Panc1 (cell line): ENCODE measurements at regions not wholly inside any gene's neighbourhood (a gene's known extent, or its start where the extent isn't known, plus 50 kb on each side); places are given as distances from the start of the nearest gene placed in this dataset.

ENCODE experiments used
- POLR2AphosphoS5 ChIP-seq: IDR thresholded peaks from 2 replicates; pipeline ENCODE4 v1.6.1; 2012; ENCODE audit warnings: mild to moderate bottlenecking, low read depth, low read length, moderate library complexity
- TCF7L2 ChIP-seq: IDR thresholded peaks from 2 replicates; pipeline ENCODE4 v1.6.1; 2011; ENCODE audit warnings: mild to moderate bottlenecking, low read depth, low read length, inconsistent platforms
- TF ChIP-seq, protein P1 (sequence below): fragments of 450-650 bp; IDR thresholded peaks from 2 replicates; pipeline ENCODE4 v1.5.1; 2017; ENCODE audit warnings: mild to moderate bottlenecking

DNA sequence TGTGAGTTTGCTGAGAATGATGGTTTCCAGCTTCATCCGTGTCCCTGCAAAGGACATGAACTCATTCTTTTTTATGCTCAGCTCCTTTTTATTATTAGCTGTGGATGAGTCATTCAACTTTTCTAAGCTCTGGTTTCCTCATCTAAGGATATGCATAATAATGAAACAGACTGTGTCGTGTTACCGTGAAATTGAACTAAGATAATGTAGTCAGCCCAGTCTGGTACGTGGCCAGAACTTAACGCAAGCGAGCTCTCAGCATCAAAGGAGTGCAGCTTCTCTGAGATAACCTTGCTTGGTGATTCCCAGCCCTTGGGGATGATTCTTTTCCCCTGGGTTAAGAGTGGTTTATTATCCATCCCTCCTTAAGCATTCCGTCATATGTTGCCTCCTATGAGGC lies 454.3 kb upstream of the EEF2KMT start:
- TF ChIP-seq TCF7L2 (no peak), POLR2AphosphoS5 (no peak)
- TF ChIP-seq, protein P1, sequence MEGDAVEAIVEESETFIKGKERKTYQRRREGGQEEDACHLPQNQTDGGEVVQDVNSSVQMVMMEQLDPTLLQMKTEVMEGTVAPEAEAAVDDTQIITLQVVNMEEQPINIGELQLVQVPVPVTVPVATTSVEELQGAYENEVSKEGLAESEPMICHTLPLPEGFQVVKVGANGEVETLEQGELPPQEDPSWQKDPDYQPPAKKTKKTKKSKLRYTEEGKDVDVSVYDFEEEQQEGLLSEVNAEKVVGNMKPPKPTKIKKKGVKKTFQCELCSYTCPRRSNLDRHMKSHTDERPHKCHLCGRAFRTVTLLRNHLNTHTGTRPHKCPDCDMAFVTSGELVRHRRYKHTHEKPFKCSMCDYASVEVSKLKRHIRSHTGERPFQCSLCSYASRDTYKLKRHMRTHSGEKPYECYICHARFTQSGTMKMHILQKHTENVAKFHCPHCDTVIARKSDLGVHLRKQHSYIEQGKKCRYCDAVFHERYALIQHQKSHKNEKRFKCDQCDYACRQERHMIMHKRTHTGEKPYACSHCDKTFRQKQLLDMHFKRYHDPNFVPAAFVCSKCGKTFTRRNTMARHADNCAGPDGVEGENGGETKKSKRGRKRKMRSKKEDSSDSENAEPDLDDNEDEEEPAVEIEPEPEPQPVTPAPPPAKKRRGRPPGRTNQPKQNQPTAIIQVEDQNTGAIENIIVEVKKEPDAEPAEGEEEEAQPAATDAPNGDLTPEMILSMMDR = no peak
